Vagina (tissue), 2 donors: ENCODE measurements at regions not wholly inside any gene's neighbourhood (a gene's known extent, or its start where the extent isn't known, plus 50 kb on each side); places are given as distances from the start of the nearest gene placed in this dataset.

Source experiments
- CTCF ChIP-seq, 3 experiments: fragments of 450-650 bp in 2 of 3; fragments of 200-600 bp in 1 of 3; sonication (generic) in 1 of 3; IDR thresholded peaks; one replicate each; pipeline ENCODE4 v1.5.1; 2017 to 2019; ENCODE audit warnings: antibody characterized with exemption in 3 of 3, mild to moderate bottlenecking in 2 of 3, moderate library complexity in 2 of 3
- POLR2AphosphoS5 ChIP-seq, 2 donors: sonication (generic); formaldehyde crosslinking; IDR thresholded peaks; one replicate each; pipeline ENCODE4 v1.9.0; 2017; ENCODE audit warnings: antibody characterized with exemption in 2 of 2, mild to moderate bottlenecking in 2 of 2, low read depth in 1 of 2; ENCODE audit not compliant: insufficient read depth in 1 of 2

GRCh38 chr13:37476874-37477273, 121.7 kb downstream of the POSTN start:
- TF ChIP-seq POLR2AphosphoS5 (IDR thresholded peaks at IDR 0.05; ENCODE audit: insufficient read depth in 1 of 2, low read depth in 1 of 2) (no peak), CTCF (IDR thresholded peaks at IDR 0.05) (no peak)
